Activated CD4-positive, alpha-beta T cell treated with anti-CD3 and anti-CD28 coated beads for 36 hours (primary cell): ENCODE measurements at regions not wholly inside any gene's neighbourhood (a gene's known extent, or its start where the extent isn't known, plus 50 kb on each side); places are given as distances from the start of the nearest gene placed in this dataset.
"Not testable (repeated sequence)": the region's sequence is repeated elsewhere in the genome, so short reads cannot be mapped to it uniquely, and the experiment has no call there.

ENCODE experiments used
- ATAC-seq: fragments of 200-7000 bp; cut with Tn5 transposase; one replicate; pipeline ENCODE4 v1.10.0; 2021; ENCODE audit warnings: mild to moderate bottlenecking, moderate library complexity
- CTCF ChIA-PET: fragments of 350-600 bp; sonication (Branson Sonifier 250); formaldehyde crosslinking; loops from one replicate; lab custom pipeline; 2021; ENCODE audit warnings: antibody characterized with exemption; lab: Charles Lee
- POLR2A ChIA-PET: fragments of 350-600 bp; sonication (Branson Sonifier 250); formaldehyde crosslinking; loops from one replicate; lab custom pipeline; 2021; ENCODE audit warnings: antibody characterized with exemption, inconsistent platforms; lab: Charles Lee
- DNase-seq: peaks from one replicate; pipeline ENCODE4 v3.0.0-alpha.2; 2020
- H3K27ac Mint-ChIP-seq: one replicate; pipeline ENCODE4 v1.8.0; 2021; ENCODE audit warnings: mixed read lengths
- H3K27me3 Mint-ChIP-seq: one replicate; pipeline ENCODE4 v1.8.0; 2021; ENCODE audit warnings: mixed read lengths
- H3K36me3 Mint-ChIP-seq: one replicate; pipeline ENCODE4 v1.8.0; 2021; ENCODE audit warnings: low read depth, mixed read lengths
- H3K4me1 Mint-ChIP-seq: one replicate; pipeline ENCODE4 v1.8.0; 2021; ENCODE audit warnings: mixed read lengths
- H3K4me3 Mint-ChIP-seq: one replicate; pipeline ENCODE4 v1.8.0; 2021; ENCODE audit warnings: mild to moderate bottlenecking, moderate library complexity, mixed read lengths
- H3K9me3 Mint-ChIP-seq: one replicate; pipeline ENCODE4 v1.8.0; 2021; ENCODE audit warnings: low read depth, mixed read lengths
- intact Hi-C, 2 experiments: fragments of 100-400 bp; cut with DNase I in 1 of 2; cut with micrococcal nuclease in 1 of 2; formaldehyde crosslinking; loops; one replicate each; pipeline versions ENCODE4 v1.14.2 to v1.15.1; 2022 to 2024; cut with DNase I, micrococcal nuclease

- H3K27me3 Mint-ChIP-seq, result no peaks in the 10 kb centered on the region
- H3K27ac Mint-ChIP-seq, result no peak overlapping the region
- peaks cover 7% of the 10 kb centered on the region for H3K36me3 Mint-ChIP-seq
- intact Hi-C loops, result no loop called here
- DNase-seq (no peak), ATAC-seq (no peak)
- peaks cover 14% of the 10 kb centered on the region for H3K9me3 Mint-ChIP-seq
- H3K4me1 Mint-ChIP-seq, result no peaks in the 10 kb centered on the region
- ChIA-PET POLR2A (no interaction called here), CTCF (no interaction called here)
- H3K4me3 Mint-ChIP-seq, result no peak overlapping the region
Observed at GRCh38 chrX:55981603-55982002, 250.6 kb upstream of the KLF8 start.

GRCh38 chrX:55996649-55997048 lies 235.5 kb upstream of the KLF8 start:
- CTCF ChIA-PET, result no interaction called here
- Mint-ChIP-seq H3K27me3 (no peaks in the 10 kb centered on the region), H3K9me3 (peaks cover 13% of the 10 kb centered on the region), H3K4me3 (no peak overlapping the region), H3K4me1 (no peaks in the 10 kb centered on the region), H3K27ac (no peak overlapping the region), H3K36me3 (peaks cover 7% of the 10 kb centered on the region)
- POLR2A ChIA-PET, result no interaction called here
- DNase-seq (no peak), ATAC-seq (no peak)
- intact Hi-C loops, result no loop called here

GRCh38 chrX:56000174-56000573 lies 232.0 kb upstream of the KLF8 start:
- Mint-ChIP-seq H3K36me3 (peaks cover 4% of the 10 kb centered on the region), H3K27me3 (no peaks in the 10 kb centered on the region), H3K27ac (no peak overlapping the region), H3K4me1 (no peaks in the 10 kb centered on the region), H3K4me3 (no peak overlapping the region), H3K9me3 (peaks cover 4% of the 10 kb centered on the region)
- intact Hi-C loops, result no loop called here
- POLR2A ChIA-PET, result no interaction called here
- CTCF ChIA-PET, result no interaction called here
- ATAC-seq, result no peak
- DNase-seq, result no peak

- no peaks in the 10 kb centered on the region for H3K27me3 Mint-ChIP-seq
- intact Hi-C loops, result no loop called here
- H3K4me1 Mint-ChIP-seq, result no peaks in the 10 kb centered on the region
- no peak overlapping the region for H3K27ac Mint-ChIP-seq
- ChIA-PET CTCF (no interaction called here), POLR2A (no interaction called here)
- H3K4me3 Mint-ChIP-seq, result no peak overlapping the region
- ATAC-seq, result no peak
- no peak for DNase-seq
- peaks cover 2% of the 10 kb centered on the region for H3K9me3 Mint-ChIP-seq
- peaks cover 4% of the 10 kb centered on the region for H3K36me3 Mint-ChIP-seq
Observed at GRCh38 chrX:56000729-56001128, 231.4 kb upstream of the KLF8 start.

- no peaks in the 10 kb centered on the region for H3K4me1 Mint-ChIP-seq
- intact Hi-C loops, result no loop called here
- H3K4me3 Mint-ChIP-seq, result no peak overlapping the region
- H3K27me3 Mint-ChIP-seq, result no peaks in the 10 kb centered on the region
- no peak overlapping the region for H3K27ac Mint-ChIP-seq
- peaks cover 2% of the 10 kb centered on the region for H3K9me3 Mint-ChIP-seq
- ChIA-PET CTCF (no interaction called here), POLR2A (no interaction called here)
- DNase-seq, result no peak
- no peak for ATAC-seq
- no peaks in the 10 kb centered on the region for H3K36me3 Mint-ChIP-seq
Observed at GRCh38 chrX:56025872-56026571, 206.1 kb upstream of the KLF8 start.

- Mint-ChIP-seq H3K9me3 (peaks cover 2% of the 10 kb centered on the region), H3K27me3 (no peaks in the 10 kb centered on the region), H3K4me1 (no peaks in the 10 kb centered on the region), H3K27ac (no peak overlapping the region), H3K36me3 (no peaks in the 10 kb centered on the region), H3K4me3 (no peak overlapping the region)
- CTCF ChIA-PET, result no interaction called here
- POLR2A ChIA-PET, result no interaction called here
- no peak for DNase-seq
- intact Hi-C loops, result no loop called here
- no peak for ATAC-seq
Observed at GRCh38 chrX:56026815-56027214, 205.3 kb upstream of the KLF8 start.

GRCh38 chrX:56029188-56029587 lies 203.0 kb upstream of the KLF8 start:
- CTCF ChIA-PET, result no interaction called here
- no peaks in the 10 kb centered on the region for H3K4me1 Mint-ChIP-seq
- DNase-seq, result no peak
- ATAC-seq, result no peak
- intact Hi-C loops, result no loop called here
- POLR2A ChIA-PET, result no interaction called here
- no peak overlapping the region for H3K27ac Mint-ChIP-seq
- no peaks in the 10 kb centered on the region for H3K36me3 Mint-ChIP-seq
- H3K27me3 Mint-ChIP-seq, result no peaks in the 10 kb centered on the region
- H3K4me3 Mint-ChIP-seq, result no peak overlapping the region
- peaks cover 2% of the 10 kb centered on the region for H3K9me3 Mint-ChIP-seq

GRCh38 chrX:56029691-56030090 lies 202.5 kb upstream of the KLF8 start:
- H3K27ac Mint-ChIP-seq, result no peak overlapping the region
- no peak for ATAC-seq
- ChIA-PET CTCF (no interaction called here), POLR2A (no interaction called here)
- no peak for DNase-seq
- H3K4me3 Mint-ChIP-seq, result no peak overlapping the region
- H3K36me3 Mint-ChIP-seq, result no peaks in the 10 kb centered on the region
- H3K9me3 Mint-ChIP-seq, result peaks cover 2% of the 10 kb centered on the region
- H3K27me3 Mint-ChIP-seq, result no peaks in the 10 kb centered on the region
- intact Hi-C loops, result no loop called here
- H3K4me1 Mint-ChIP-seq, result no peaks in the 10 kb centered on the region

- H3K36me3 Mint-ChIP-seq, result peaks cover 3% of the 10 kb centered on the region
Observed at GRCh38 chrX:56031409-56031808, 200.7 kb upstream of the KLF8 start.

GRCh38 chrX:56033495-56034180 lies 198.5 kb upstream of the KLF8 start:
- intact Hi-C loops, result no loop called here
- Mint-ChIP-seq H3K9me3 (peaks cover 4% of the 10 kb centered on the region), H3K27me3 (no peaks in the 10 kb centered on the region), H3K4me3 (no peak overlapping the region), H3K4me1 (no peaks in the 10 kb centered on the region), H3K27ac (no peak overlapping the region), H3K36me3 (peaks cover 5% of the 10 kb centered on the region)
- ChIA-PET POLR2A (no interaction called here), CTCF (no interaction called here)
- DNase-seq, result no peak
- no peak for ATAC-seq

More at GRCh38 chrX:56031409-56031808, 200.7 kb upstream of the KLF8 start:
- no peak for DNase-seq
- ChIA-PET POLR2A (no interaction called here), CTCF (no interaction called here)
- no peak overlapping the region for H3K27ac Mint-ChIP-seq
- ATAC-seq, result no peak
- H3K4me1 Mint-ChIP-seq, result no peaks in the 10 kb centered on the region
- intact Hi-C loops, result no loop called here
- no peak overlapping the region for H3K4me3 Mint-ChIP-seq
- no peaks in the 10 kb centered on the region for H3K27me3 Mint-ChIP-seq
- peaks cover 4% of the 10 kb centered on the region for H3K9me3 Mint-ChIP-seq

- DNase-seq, POLR2A ChIA-PET, H3K4me1 Mint-ChIP-seq, H3K36me3 Mint-ChIP-seq, H3K4me3 Mint-ChIP-seq, intact Hi-C loops, ATAC-seq, CTCF ChIA-PET, H3K27ac Mint-ChIP-seq, H3K27me3 Mint-ChIP-seq: not testable (repeated sequence)
- peaks cover 20% of the 10 kb centered on the region for H3K9me3 Mint-ChIP-seq
Observed at GRCh38 chrX:56052673-56053330, 179.4 kb upstream of the KLF8 start.

- peaks cover 13% of the 10 kb centered on the region for H3K36me3 Mint-ChIP-seq
- no peak overlapping the region for H3K4me3 Mint-ChIP-seq
- ChIA-PET POLR2A (no interaction called here), CTCF (no interaction called here)
- intact Hi-C loops, result no loop called here
- H3K4me1 Mint-ChIP-seq, result no peaks in the 10 kb centered on the region
- no peaks in the 10 kb centered on the region for H3K27me3 Mint-ChIP-seq
- ATAC-seq (no peak), DNase-seq (no peak)
- H3K27ac Mint-ChIP-seq, result no peak overlapping the region
- H3K9me3 Mint-ChIP-seq, result peaks cover 24% of the 10 kb centered on the region
Observed at GRCh38 chrX:56057325-56057724, 174.8 kb upstream of the KLF8 start.
